Endothelial cell (in vitro differentiated cells): ENCODE measurements at regions not wholly inside any gene's neighbourhood (a gene's known extent, or its start where the extent isn't known, plus 50 kb on each side); places are given as distances from the start of the nearest gene placed in this dataset.

Experiments used
- DNase-seq: peaks from one replicate; pipeline ENCODE4 v3.0.0; 2021; ENCODE audit warnings: low spot score
- H3K27ac Mint-ChIP-seq: one replicate; pipeline ENCODE4 v1.8.0; 2021; ENCODE audit warnings: mixed read lengths, inconsistent platforms; ENCODE audit not compliant: unreplicated experiment
- H3K27me3 Mint-ChIP-seq: one replicate; pipeline ENCODE4 v1.8.0; 2021; ENCODE audit warnings: mild to moderate bottlenecking, moderate library complexity, mixed read lengths, inconsistent platforms; ENCODE audit not compliant: unreplicated experiment
- H3K36me3 Mint-ChIP-seq: one replicate; pipeline ENCODE4 v1.8.0; 2021; ENCODE audit warnings: mild to moderate bottlenecking, low read depth, mixed read lengths, inconsistent platforms; ENCODE audit not compliant: unreplicated experiment
- H3K4me1 Mint-ChIP-seq: one replicate; pipeline ENCODE4 v1.8.0; 2021; ENCODE audit warnings: mild to moderate bottlenecking, mixed read lengths, inconsistent platforms; ENCODE audit not compliant: unreplicated experiment
- H3K4me3 Mint-ChIP-seq: one replicate; pipeline ENCODE4 v1.8.0; 2021; ENCODE audit warnings: mild to moderate bottlenecking, mixed read lengths, inconsistent platforms; ENCODE audit not compliant: unreplicated experiment
- H3K9me3 Mint-ChIP-seq: one replicate; pipeline ENCODE4 v1.8.0; 2021; ENCODE audit warnings: mixed read lengths, inconsistent platforms; ENCODE audit not compliant: unreplicated experiment
- CTCF ChIP-seq: fragments of 200-600 bp; sonication (generic); IDR thresholded peaks from one replicate; pipeline ENCODE4 v1.5.0; 2021; ENCODE audit warnings: antibody characterized with exemption; ENCODE audit not compliant: unreplicated experiment

- DNase-seq = no peak
- Mint-ChIP-seq H3K4me1 (peaks cover 14% of the 10 kb centered on the region), H3K4me3 (no peak overlapping the region), H3K36me3 (no peaks in the 10 kb centered on the region), H3K9me3 (no peaks in the 10 kb centered on the region), H3K27me3 (no peaks in the 10 kb centered on the region), H3K27ac (no peak overlapping the region)
- TF ChIP-seq CTCF = no peak
These were observed 421.4 kb upstream of the UBE2E3 start for GRCh38 chr2:180559038-180559437.

DNA sequence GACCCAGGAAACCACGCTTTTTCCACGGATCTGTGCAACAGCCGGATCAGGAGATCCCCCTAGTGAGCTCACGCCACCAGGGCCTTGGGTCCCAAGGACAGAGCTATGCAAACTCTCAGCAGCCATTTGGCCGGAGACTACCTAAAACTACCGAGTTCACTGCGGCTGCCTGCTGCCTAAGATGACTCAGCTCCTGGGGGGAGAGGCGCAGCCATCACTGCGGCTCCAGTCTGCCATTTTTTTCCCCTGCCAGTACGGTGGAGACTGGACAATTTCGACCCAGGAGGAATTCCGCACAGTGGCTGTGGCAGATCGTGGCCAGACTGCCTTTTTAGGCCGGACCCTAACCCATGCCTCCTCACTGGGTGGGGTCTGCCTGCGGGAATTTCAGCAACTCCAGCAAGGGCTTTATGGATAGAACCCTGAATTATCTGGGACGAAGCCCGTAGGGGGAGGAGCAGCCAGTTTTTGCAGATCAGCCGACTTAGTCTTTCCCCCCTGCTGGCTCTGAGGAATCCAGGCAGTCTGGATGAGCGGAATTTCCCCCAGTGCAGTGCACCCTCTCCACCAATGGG is 424.9 kb upstream of the UBE2E3 start:
- Mint-ChIP-seq H3K9me3 (no peaks in the 10 kb centered on the region), H3K4me1 (peaks cover 11% of the 10 kb centered on the region), H3K27ac (no peak overlapping the region), H3K36me3 (no peaks in the 10 kb centered on the region), H3K4me3 (no peak overlapping the region), H3K27me3 (no peaks in the 10 kb centered on the region)
- no peak for TF ChIP-seq CTCF
- DNase-seq = no peak

- no peak overlapping the region for H3K27ac Mint-ChIP-seq
- H3K27me3 Mint-ChIP-seq = no peaks in the 10 kb centered on the region
- H3K9me3 Mint-ChIP-seq = no peaks in the 10 kb centered on the region
- peaks cover 3% of the 10 kb centered on the region for H3K4me1 Mint-ChIP-seq
- no peak for TF ChIP-seq CTCF
- no peak overlapping the region for H3K4me3 Mint-ChIP-seq
- H3K36me3 Mint-ChIP-seq = no peaks in the 10 kb centered on the region
- no peak for DNase-seq
These were observed 426.1 kb upstream of the UBE2E3 start for GRCh38 chr2:180554330-180554729.

GRCh38 chr2:180553094-180553715 is 427.2 kb upstream of the UBE2E3 start:
- Mint-ChIP-seq H3K4me1 (no peaks in the 10 kb centered on the region), H3K36me3 (no peaks in the 10 kb centered on the region), H3K27me3 (no peaks in the 10 kb centered on the region), H3K9me3 (no peaks in the 10 kb centered on the region), H3K27ac (no peak overlapping the region), H3K4me3 (no peak overlapping the region)
- DNase-seq = no peak
- TF ChIP-seq CTCF = no peak

GRCh38 chr2:180542511-180542910 is 437.9 kb upstream of the UBE2E3 start:
- Mint-ChIP-seq H3K9me3 (no peaks in the 10 kb centered on the region), H3K4me1 (peaks cover 5% of the 10 kb centered on the region), H3K27ac (no peak overlapping the region), H3K27me3 (no peaks in the 10 kb centered on the region), H3K36me3 (no peaks in the 10 kb centered on the region), H3K4me3 (no peak overlapping the region)
- TF ChIP-seq CTCF = no peak
- DNase-seq = no peak
